ENCODE measurements at regions not wholly inside any gene's neighbourhood (a gene's known extent, or its start where the extent isn't known, plus 50 kb on each side); places are given as distances from the start of the nearest gene placed in this dataset.

- peaks cover 3% of the 10 kb centered on the region for H3K36me3 Mint-ChIP-seq (ENCODE audit: unreplicated experiment)
- peaks cover 9% of the 10 kb centered on the region for H3K4me1 Mint-ChIP-seq (ENCODE audit: unreplicated experiment)
- H3K27me3 Mint-ChIP-seq (ENCODE audit: unreplicated experiment), result no peaks in the 10 kb centered on the region
- H3K4me3 Mint-ChIP-seq (ENCODE audit: unreplicated experiment), result no peak overlapping the region
- no peak for DNase-seq (ENCODE audit: extremely low spot score, unreplicated experiment)
- H3K9me3 Mint-ChIP-seq (ENCODE audit: unreplicated experiment), result no peaks in the 10 kb centered on the region
- TF ChIP-seq CTCF (IDR thresholded peaks at IDR 0.05), result no peak
- H3K27ac Mint-ChIP-seq (ENCODE audit: unreplicated experiment), result no peak overlapping the region
Observed at GRCh38 chr4:32826169-32826568, 2106.0 kb downstream of the PCDH7 start.

- Mint-ChIP-seq H3K9me3 (ENCODE audit: unreplicated experiment) (no peaks in the 10 kb centered on the region), H3K4me3 (ENCODE audit: unreplicated experiment) (no peak overlapping the region), H3K36me3 (ENCODE audit: unreplicated experiment) (no peaks in the 10 kb centered on the region), H3K4me1 (ENCODE audit: unreplicated experiment) (peaks cover 9% of the 10 kb centered on the region), H3K27ac (ENCODE audit: unreplicated experiment) (no peak overlapping the region), H3K27me3 (ENCODE audit: unreplicated experiment) (no peaks in the 10 kb centered on the region)
- TF ChIP-seq CTCF (IDR thresholded peaks at IDR 0.05), result no peak
- no peak for DNase-seq (ENCODE audit: extremely low spot score, unreplicated experiment)
Observed at GRCh38 chr4:32830160-32830559, 2110.0 kb downstream of the PCDH7 start.

- no peak for TF ChIP-seq CTCF (IDR thresholded peaks at IDR 0.05)
- Mint-ChIP-seq H3K9me3 (ENCODE audit: unreplicated experiment) (no peaks in the 10 kb centered on the region), H3K27ac (ENCODE audit: unreplicated experiment) (no peak overlapping the region), H3K27me3 (ENCODE audit: unreplicated experiment) (no peaks in the 10 kb centered on the region), H3K4me3 (ENCODE audit: unreplicated experiment) (no peak overlapping the region), H3K4me1 (ENCODE audit: unreplicated experiment) (peaks cover 9% of the 10 kb centered on the region), H3K36me3 (ENCODE audit: unreplicated experiment) (no peaks in the 10 kb centered on the region)
- no peak for DNase-seq (ENCODE audit: extremely low spot score, unreplicated experiment)
Observed at GRCh38 chr4:32831104-32831503, 2110.9 kb downstream of the PCDH7 start.

- no peaks in the 10 kb centered on the region for H3K4me1 Mint-ChIP-seq (ENCODE audit: unreplicated experiment)
Observed at GRCh38 chr4:32840461-32841189, 2120.5 kb downstream of the PCDH7 start.

GRCh38 chr4:32841217-32841616 is 2121.0 kb downstream of the PCDH7 start:
- H3K27ac Mint-ChIP-seq (ENCODE audit: unreplicated experiment), result no peak overlapping the region
- no peaks in the 10 kb centered on the region for H3K36me3 Mint-ChIP-seq (ENCODE audit: unreplicated experiment)
- H3K4me1 Mint-ChIP-seq (ENCODE audit: unreplicated experiment), result no peaks in the 10 kb centered on the region
- no peak overlapping the region for H3K4me3 Mint-ChIP-seq (ENCODE audit: unreplicated experiment)
- H3K9me3 Mint-ChIP-seq (ENCODE audit: unreplicated experiment), result no peaks in the 10 kb centered on the region
- H3K27me3 Mint-ChIP-seq (ENCODE audit: unreplicated experiment), result peaks cover 9% of the 10 kb centered on the region
- no peak for TF ChIP-seq CTCF (IDR thresholded peaks at IDR 0.05)
- no peak for DNase-seq (ENCODE audit: extremely low spot score, unreplicated experiment)

More at GRCh38 chr4:32840461-32841189, 2120.5 kb downstream of the PCDH7 start:
- no peak overlapping the region for H3K27ac Mint-ChIP-seq (ENCODE audit: unreplicated experiment)
- H3K27me3 Mint-ChIP-seq (ENCODE audit: unreplicated experiment), result peaks cover 7% of the 10 kb centered on the region
- H3K4me3 Mint-ChIP-seq (ENCODE audit: unreplicated experiment), result no peak overlapping the region
- no peak for DNase-seq (ENCODE audit: extremely low spot score, unreplicated experiment)
- no peaks in the 10 kb centered on the region for H3K9me3 Mint-ChIP-seq (ENCODE audit: unreplicated experiment)
- H3K36me3 Mint-ChIP-seq (ENCODE audit: unreplicated experiment), result no peaks in the 10 kb centered on the region
- no peak for TF ChIP-seq CTCF (IDR thresholded peaks at IDR 0.05)
